SK-N-SH treated with all-trans-retinoic acid at 6 μM for 48 hours (cell line): ENCODE measurements at regions not wholly inside any gene's neighbourhood (a gene's known extent, or its start where the extent isn't known, plus 50 kb on each side); places are given as distances from the start of the nearest gene placed in this dataset.

Experiments used
- ATAC-seq: fragments of 200-7000 bp; cut with Tn5 transposase; 3 replicates; pipeline ENCODE4 v1.9.1; 2020; ENCODE audit warnings: mild to moderate bottlenecking, moderate library complexity
- ARNTL ChIP-seq: fragments of 450-650 bp; formaldehyde crosslinking; IDR thresholded peaks from 2 replicates; pipeline ENCODE4 v1.5.0; 2020; ENCODE audit warnings: low read depth, mild to moderate bottlenecking, moderate library complexity, borderline replicate concordance
- BACH2 ChIP-seq: fragments of 250-450 bp; sonication (Bioruptor Pico); IDR thresholded peaks from 2 replicates; pipeline ENCODE4 v1.9.0; 2021; ENCODE audit warnings: mild to moderate bottlenecking, borderline replicate concordance
- CSDC2 ChIP-seq: fragments of 250-450 bp; sonication (Bioruptor Pico); IDR thresholded peaks from 2 replicates; pipeline ENCODE4 v1.5.0; 2020; ENCODE audit warnings: mild to moderate bottlenecking, moderate library complexity
- ESRRG ChIP-seq: fragments of 250-450 bp; sonication (Bioruptor Pico); IDR thresholded peaks from 2 replicates; pipeline ENCODE4 v1.6.1; 2021; ENCODE audit warnings: mild to moderate bottlenecking
- GLIS3 ChIP-seq: fragments of 250-450 bp; sonication (Bioruptor Pico); IDR thresholded peaks from 2 replicates; pipeline ENCODE4 v1.5.0; 2020; ENCODE audit warnings: mild to moderate bottlenecking, moderate library complexity
- ISL1 ChIP-seq: fragments of 250-450 bp; sonication (Bioruptor Pico); IDR thresholded peaks from 2 replicates; pipeline ENCODE4 v2.1.2; 2022; ENCODE audit warnings: mild to moderate bottlenecking, moderate library complexity
- POU6F1 ChIP-seq: fragments of 250-450 bp; sonication (Bioruptor Pico); IDR thresholded peaks from 2 replicates; pipeline ENCODE4 v1.8.0; 2021; ENCODE audit warnings: low read depth, mild to moderate bottlenecking, moderate library complexity, borderline replicate concordance
- PPARA ChIP-seq: fragments of 250-450 bp; sonication (Bioruptor Pico); IDR thresholded peaks from 2 replicates; pipeline ENCODE4 v1.5.0; 2020; ENCODE audit warnings: mild to moderate bottlenecking, borderline replicate concordance
- TCF4 ChIP-seq: fragments of 250-450 bp; sonication (Bioruptor Pico); IDR thresholded peaks from 2 replicates; pipeline ENCODE4 v1.8.0; 2021; ENCODE audit warnings: mild to moderate bottlenecking, moderate library complexity, borderline replicate concordance
- TSHZ2 ChIP-seq: fragments of 250-450 bp; sonication (Bioruptor Pico); IDR thresholded peaks from 2 replicates; pipeline ENCODE4 v1.5.0; 2020; ENCODE audit warnings: mild to moderate bottlenecking, moderate library complexity
- ZC3H10 ChIP-seq: fragments of 250-450 bp; sonication (Bioruptor Pico); IDR thresholded peaks from 2 replicates; pipeline ENCODE4 v1.5.1; 2021; ENCODE audit warnings: mild to moderate bottlenecking, moderate library complexity
- ZFP30 ChIP-seq: fragments of 450-650 bp; formaldehyde crosslinking; IDR thresholded peaks from 2 replicates; pipeline ENCODE4 v1.5.0; 2022; ENCODE audit warnings: mild to moderate bottlenecking, moderate library complexity
- ZNF565 ChIP-seq: fragments of 450-650 bp; formaldehyde crosslinking; conservative IDR thresholded peaks from 2 replicates; pipeline ENCODE4 v1.5.0; 2020; ENCODE audit warnings: low read depth, mild to moderate bottlenecking, moderate library complexity

DNA sequence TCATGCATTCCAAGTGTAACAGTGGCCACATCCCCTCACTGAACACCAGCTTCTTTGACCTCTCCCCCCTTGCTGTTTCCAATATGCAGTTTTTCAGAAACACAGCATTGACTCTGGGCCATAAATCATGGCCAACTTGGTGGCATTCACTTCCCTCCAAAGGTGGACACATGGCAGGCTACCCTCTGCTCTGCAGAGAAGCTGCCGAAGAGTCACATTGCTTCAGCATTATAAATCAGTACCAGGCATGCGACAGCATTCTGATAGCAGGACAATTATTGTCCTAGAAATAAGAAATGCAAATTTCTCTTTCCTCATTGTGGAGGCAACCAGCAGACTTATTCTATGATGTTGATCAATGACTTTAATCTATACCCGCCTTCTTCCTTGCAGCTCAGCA, 475.4 kb upstream of the GHITM start:
- ATAC-seq: no peak
- TF ChIP-seq POU6F1 (CRISPR knock-in tag): no peak

GRCh38 chr10:83666762-83667161, 472.5 kb upstream of the GHITM start:
- TF ChIP-seq TSHZ2: no peak
- no peak for TF ChIP-seq ZNF565
- no peak for TF ChIP-seq ESRRG (CRISPR knock-in tag)
- TF ChIP-seq ARNTL (CRISPR knock-in tag): no peak
- no peak for TF ChIP-seq TCF4 (CRISPR knock-in tag)
- no peak for TF ChIP-seq CSDC2 (CRISPR knock-in tag)
- no peak for TF ChIP-seq BACH2 (CRISPR knock-in tag)
- no peak for TF ChIP-seq ISL1 (CRISPR knock-in tag)
- no peak for TF ChIP-seq PPARA (CRISPR knock-in tag)
- no peak for TF ChIP-seq ZFP30 (CRISPR knock-in tag)
- TF ChIP-seq ZC3H10 (CRISPR knock-in tag): no peak
- ATAC-seq: no peak

DNA sequence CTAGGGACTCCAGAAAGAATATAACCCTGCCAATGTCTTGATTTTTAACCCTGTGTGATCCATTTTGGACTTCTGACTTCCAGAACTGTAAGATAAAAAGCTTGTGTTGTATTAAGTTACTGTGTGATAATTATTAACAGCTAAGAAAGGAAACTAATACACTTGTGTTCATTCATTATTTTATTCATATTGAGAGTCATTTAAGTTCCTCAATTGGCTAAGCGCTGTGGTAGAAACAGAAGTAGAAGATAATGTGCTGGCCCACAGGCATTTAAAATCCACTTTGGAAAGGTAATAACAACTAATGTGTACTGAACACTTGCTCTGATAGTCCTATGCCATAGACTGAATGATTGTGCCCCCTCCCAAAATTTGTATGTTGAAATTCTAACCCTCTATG, 471.7 kb upstream of the GHITM start:
- TF ChIP-seq BACH2 (CRISPR knock-in tag): no peak
- ATAC-seq: no peak

GRCh38 chr10:83673316-83673715, 466.0 kb upstream of the GHITM start:
- no peak for TF ChIP-seq POU6F1 (CRISPR knock-in tag)
- TF ChIP-seq ISL1 (CRISPR knock-in tag): no peak
- TF ChIP-seq TSHZ2: no peak
- no peak for ATAC-seq

DNA sequence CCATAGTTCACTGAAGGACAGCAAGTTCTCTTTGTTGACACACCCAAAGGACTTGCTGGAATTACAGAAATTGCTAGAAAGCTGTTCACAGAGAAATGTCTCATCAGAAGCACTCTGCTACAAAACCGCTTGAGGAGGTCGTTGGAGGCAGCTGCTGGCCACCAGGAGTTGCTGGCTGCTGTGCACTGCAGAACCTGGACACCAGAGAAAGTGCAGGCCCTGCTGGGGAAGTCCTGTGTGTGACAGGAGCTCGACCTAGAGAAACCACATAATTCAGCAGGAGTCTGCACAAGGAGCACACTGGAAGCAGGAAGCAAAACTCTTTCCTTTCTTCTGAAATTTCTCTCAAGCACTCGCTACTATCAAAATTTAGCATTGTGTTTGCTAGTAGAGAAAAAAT, 461.5 kb upstream of the GHITM start:
- no peak for ATAC-seq
- TF ChIP-seq GLIS3 (no peak), TSHZ2 (no peak), ZFP30 (CRISPR knock-in tag) (no peak)
- TF ChIP-seq, all 23 proteins: peak for 0
